HG02973 (cell line): ENCODE measurements at regions not wholly inside any gene's neighbourhood (a gene's known extent, or its start where the extent isn't known, plus 50 kb on each side); places are given as distances from the start of the nearest gene placed in this dataset.

Source experiments
- ATAC-seq: cut with Tn5 transposase; IDR thresholded peaks from one replicate; pipeline ENCODE4 v1.9.1; 2021; ENCODE audit warnings: moderate library complexity; ENCODE audit not compliant: unreplicated experiment

- no peak for ATAC-seq
These were observed 316.7 kb upstream of the RORA start for GRCh38 chr15:61545763-61546162.

DNA sequence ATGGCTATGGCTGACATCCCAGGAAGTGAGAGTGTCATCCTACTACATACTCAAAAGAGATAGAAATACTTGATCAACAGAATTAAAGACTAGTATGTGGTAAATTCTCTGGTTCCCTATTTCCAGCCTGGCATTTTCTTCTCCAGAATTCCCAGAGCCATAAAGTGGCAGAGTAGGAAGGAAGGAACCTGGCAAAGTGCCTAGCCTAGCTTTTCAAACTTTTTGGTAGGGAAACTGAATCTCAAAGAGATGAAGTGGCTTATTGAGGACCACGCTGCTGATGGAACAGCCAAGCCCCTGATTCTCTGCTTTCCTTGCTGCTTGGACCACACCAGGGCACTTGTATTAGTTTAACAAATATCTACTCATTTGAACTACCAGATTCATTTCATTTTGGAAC lies 312.4 kb upstream of the RORA start:
- ATAC-seq: no peak

DNA sequence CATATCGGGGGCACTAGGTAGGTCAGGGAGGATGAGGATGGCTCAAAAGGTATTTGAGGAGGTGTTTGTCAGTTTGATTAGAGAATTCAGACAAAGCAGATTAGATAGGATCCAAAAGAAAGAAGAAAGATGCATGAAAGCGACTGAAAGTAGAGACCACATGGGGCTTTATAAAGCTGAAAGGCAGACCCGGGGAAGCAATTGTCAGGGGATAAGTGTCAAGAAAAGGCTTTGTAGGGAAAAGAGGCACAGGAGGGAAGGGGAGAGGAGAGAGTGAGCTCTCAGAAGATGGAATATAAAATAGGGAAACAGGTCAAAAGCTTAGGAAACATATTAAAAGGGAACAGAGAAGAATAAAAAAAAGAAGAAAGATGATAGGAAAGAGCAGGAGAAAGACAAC lies 308.2 kb upstream of the RORA start:
- ATAC-seq: no peak

DNA sequence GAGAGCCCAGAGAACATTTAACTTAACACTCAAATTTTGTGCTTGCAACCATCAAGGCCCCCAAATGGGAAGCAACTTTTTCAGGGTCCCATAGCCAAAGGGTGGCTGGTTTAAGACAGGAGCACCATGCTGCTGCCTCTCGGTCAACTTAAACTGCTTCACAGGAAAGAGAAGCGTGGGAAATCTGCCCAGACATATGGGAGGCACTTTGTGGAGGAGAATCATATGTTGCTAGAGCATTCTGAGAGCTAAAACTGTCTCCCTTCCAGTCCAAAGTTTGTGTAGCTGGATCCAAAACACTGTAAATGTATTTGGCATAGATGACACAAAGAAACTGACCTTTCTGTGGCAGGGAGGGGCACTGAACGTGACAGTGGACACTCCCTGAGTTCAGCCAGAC lies 305.9 kb upstream of the RORA start:
- ATAC-seq: no peak

GRCh38 chr15:61530769-61531168 lies 301.7 kb upstream of the RORA start:
- ATAC-seq: no peak

DNA sequence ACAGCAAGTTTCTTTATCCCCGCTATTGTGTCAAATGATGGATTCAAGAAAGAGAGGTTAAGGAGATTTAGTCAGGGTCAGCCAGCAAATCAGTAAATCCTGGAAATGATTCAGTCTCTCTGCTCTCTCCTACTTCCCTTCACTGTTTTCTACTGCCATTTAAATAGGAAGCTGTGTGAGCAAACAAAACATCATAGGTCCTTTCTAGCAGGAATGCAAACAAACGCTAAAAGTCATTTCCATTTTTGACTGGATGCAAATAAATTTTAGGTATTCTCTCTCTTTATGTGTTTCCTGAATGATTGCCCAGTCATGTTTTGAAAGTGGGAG lies 299.4 kb upstream of the RORA start:
- no peak for ATAC-seq

- no peak for ATAC-seq
These were observed 298.9 kb upstream of the RORA start for GRCh38 chr15:61527836-61528580.

- no peak for ATAC-seq
These were observed 295.4 kb upstream of the RORA start for GRCh38 chr15:61524545-61524944.

DNA sequence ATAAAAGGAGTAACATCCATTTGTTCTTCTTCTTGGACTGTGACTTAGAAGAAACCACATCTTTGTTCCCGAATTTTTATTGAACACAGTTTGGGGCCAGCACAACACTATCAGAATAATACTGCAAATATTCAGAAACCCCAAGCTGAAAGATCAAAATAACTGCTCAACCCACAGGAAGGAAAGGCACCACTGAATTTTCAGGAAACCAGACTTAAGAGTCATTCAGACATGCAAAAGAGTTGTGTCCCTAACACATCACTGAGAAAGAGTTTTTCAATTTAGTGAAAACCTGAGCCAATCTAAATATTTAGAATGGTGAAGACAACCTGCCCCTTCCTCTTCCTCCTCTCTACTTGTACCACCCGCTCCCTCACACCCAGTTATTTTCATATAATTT lies 295.0 kb upstream of the RORA start:
- ATAC-seq: no peak

- ATAC-seq: no peak
These were observed 293.3 kb upstream of the RORA start for GRCh38 chr15:61522411-61522810.

- ATAC-seq: no peak
These were observed 292.9 kb upstream of the RORA start for GRCh38 chr15:61521953-61522352.

DNA sequence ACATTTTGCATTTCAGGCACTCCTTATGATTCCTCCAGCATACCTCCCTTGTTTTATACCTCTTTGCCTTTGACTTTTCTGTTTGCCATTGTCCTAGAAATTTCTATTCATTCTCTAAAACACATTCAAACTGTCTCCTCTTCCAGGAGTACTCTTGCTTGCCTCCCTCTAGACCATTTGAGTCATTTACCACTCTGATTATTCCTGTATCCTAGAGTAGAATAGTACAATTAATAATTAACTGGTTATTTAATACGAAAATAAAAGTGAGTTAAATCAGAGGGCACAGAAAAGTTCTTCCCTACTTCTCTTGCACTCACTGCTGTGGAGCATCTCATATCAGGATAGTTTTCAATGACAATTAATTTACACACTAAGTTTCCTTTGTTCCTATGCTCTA lies 290.2 kb upstream of the RORA start:
- no peak for ATAC-seq

DNA sequence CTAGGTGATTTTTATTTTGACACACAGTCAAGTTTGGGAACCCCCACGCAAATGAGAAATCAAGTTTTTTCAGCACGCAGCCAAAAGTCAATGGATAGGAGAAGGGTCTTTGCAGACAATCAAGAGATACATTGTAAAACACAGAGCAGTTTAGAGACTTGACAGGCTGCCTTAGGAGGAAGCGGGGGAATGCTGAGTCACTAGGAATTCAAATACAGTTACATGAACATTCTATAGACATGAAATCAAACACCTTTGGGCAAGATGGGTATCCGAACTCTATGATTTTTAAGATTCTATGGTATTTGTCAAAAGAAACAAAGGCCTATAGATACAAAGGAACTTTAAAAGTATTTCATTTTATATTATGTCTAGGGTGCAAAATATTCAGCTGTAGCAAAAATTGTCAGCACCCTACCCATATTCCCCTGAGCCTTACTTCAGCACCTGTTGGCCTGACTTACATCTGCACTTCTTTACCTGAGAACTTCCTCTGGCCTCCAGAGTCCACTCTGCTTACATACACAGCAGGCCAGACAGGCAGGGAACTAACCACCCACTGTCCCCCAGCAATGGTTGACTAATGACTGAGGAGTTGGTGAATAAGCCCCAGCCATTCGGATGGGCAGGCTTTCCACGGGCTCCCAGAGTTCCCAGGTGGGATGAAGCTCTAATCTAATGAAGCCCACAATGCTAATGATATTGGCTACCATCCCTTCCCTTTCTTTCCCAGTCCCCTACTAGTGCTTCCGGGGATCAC lies 289.3 kb upstream of the RORA start:
- ATAC-seq: no peak

- no peak for ATAC-seq
These were observed 288.7 kb upstream of the RORA start for GRCh38 chr15:61517776-61518175.

DNA sequence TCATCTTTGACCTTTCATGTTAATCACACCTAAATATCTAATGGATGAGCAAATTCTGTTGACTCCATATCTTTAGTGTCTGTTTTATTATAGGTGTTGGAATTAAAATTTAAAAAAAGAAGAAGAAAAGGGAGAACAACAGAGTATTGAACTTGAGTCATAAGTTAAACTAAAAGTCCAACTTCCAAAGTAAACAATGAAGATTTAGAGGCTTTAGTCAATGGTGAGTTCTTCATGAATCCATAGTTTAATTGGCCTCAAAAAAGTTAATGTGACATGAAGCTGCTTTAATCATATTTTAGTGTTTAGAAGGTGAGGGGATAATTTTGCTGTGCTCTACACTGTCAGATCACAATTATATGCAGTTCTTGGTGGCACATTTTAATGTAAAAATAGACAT lies 288.2 kb upstream of the RORA start:
- ATAC-seq: no peak

DNA sequence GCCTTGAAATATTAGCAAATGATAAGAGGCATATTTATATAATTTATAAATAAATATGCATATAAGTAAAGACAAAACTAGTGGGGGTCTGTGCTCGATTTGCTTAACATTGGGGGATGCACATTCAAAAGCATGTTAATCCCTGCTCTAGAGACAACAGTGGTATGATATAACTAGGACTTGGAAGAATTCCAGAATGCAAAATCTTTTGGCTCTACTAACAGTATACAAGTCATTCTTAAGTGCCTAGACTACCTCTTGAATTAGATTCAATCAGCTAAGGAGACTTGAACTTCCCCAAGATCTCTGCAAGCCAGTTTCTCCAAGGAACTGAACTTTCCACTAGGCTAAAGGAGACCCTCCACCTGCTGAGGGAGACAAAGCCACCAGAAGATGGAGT lies 282.7 kb upstream of the RORA start:
- no peak for ATAC-seq

DNA sequence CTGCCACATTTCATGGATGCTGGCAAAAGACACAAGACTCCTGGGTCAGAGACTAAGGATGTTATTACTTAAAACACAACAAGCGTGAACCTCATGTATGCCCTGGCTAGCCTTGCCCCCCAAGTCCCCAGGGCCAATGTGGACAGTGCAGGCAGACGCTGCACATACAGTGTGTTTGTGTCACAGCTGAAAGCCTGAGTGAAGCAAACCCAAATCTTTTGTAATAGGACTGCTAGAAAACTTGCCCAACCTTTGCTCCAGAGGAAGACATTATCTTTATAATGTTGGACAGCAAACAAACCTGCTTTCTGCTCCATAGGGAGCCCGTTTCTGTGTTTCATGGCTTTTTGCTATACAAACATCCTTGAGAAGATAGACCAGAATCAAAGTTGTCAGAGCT lies 282.0 kb upstream of the RORA start:
- ATAC-seq: no peak

- ATAC-seq: no peak
These were observed 280.3 kb upstream of the RORA start for GRCh38 chr15:61509327-61509840.

DNA sequence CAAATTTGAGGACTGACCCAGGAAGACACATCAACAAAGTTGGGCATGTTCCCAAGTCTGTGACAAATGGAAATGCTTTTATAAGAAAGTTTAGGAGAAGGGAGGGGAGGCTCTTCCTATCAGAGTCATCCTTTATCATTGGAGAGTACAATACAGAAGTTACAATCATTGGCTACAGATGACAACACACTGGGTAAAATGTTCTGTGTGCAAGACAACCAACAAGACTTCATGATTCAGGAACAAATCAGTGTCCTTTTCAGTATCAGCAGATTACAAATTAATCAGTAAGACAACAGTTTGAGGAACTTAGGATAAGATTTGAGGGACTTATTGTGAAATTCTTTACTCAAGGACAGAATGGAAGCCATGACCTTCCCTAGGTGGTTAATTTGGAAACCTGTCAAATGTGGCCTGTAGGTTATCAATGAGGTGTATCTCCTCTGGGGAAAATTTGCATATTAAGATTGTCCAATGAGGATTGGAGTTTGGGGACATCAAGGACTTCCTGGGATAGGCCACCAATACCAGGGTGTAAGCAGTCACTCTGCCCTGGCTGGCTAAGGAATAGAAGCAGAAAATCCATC lies 274.4 kb upstream of the RORA start:
- no peak for ATAC-seq

- ATAC-seq: no peak
These were observed 272.8 kb upstream of the RORA start for GRCh38 chr15:61501815-61502389.

DNA sequence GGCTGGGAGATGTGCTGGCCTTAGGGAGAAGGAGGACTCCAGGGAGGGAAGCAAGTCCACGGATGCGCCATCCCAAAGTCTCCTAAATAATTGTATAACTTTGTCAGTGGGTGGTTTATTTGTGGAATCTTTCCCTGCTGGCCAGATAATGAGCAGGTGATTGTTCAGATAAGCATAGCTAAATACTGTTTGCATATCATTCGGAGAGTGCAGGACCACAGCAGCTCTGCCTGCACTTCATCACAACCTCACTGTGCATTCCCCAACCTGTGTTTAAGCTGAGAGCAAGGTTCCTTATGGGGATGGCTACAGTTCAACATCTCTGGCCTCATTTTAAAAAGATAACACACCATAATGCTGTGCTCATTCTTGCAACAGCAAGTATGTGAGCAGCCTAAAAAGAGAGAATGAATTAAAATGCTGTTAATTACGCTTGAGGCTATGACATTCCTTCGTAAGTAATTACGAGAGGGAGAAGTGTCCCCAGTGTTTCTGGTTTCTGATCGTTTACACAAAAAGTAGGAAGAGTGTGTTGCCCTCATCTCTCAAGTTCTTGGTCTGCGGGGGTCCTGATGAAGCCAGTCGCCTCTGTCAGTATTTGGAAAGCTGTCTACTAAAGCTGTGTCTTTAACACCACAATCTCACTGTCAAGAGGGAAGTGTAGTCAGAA lies 272.0 kb upstream of the RORA start:
- no peak for ATAC-seq
